Stimulated activated CD4-positive, alpha-beta T cell treated with anti-CD3 and anti-CD28 coated beads, Interleukin-1b, Interleukin-23, amount 100 ng/mL, for 48 hours (primary cell): ENCODE measurements at regions not wholly inside any gene's neighbourhood (a gene's known extent, or its start where the extent isn't known, plus 50 kb on each side); places are given as distances from the start of the nearest gene placed in this dataset.

Source experiments
- DNase-seq: peaks from one replicate; pipeline ENCODE4 v3.0.0-alpha.2; 2020

DNA sequence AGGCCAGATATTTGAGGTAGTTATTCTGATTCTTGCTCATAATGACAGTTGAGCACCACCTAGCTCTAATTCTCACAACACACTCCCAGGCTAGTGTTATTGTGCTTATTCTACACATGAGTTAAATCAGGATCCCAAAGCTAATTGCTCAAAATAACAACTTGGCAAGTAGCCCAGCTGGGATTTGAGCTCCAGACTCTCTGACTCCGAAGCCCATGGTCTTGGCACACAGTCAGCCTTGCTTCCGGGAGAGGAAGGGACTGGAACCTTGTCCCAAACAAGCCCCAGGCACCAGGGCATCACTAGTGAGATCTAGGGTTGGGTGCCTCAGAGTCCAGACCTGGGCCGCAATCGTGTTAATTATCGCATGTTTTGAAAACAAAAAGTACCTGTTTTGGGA is 101.4 kb downstream of the GPAM start:
- DNase-seq = no peak

DNA sequence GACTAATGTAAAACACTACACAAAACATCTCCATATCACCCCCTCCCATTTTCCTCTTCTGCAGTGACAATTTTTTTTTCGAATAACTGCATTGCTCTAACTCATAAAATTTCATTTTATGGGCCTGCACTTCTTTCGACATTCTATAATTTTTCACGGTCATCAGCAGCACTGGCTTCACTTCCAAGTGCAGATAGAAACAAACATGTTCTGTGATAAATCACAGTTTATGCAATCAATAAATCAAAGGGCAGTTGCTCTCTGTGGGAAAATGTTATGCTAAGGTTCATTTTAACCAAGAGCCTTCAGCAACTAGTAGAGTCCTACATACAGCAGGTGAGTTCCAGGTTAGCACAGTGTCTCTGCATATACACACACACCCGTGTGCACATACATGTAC is 100.1 kb downstream of the GPAM start:
- no peak for DNase-seq

- no peak for DNase-seq
Observed at GRCh38 chr10:112087953-112088456, 95.6 kb downstream of the GPAM start.

DNA sequence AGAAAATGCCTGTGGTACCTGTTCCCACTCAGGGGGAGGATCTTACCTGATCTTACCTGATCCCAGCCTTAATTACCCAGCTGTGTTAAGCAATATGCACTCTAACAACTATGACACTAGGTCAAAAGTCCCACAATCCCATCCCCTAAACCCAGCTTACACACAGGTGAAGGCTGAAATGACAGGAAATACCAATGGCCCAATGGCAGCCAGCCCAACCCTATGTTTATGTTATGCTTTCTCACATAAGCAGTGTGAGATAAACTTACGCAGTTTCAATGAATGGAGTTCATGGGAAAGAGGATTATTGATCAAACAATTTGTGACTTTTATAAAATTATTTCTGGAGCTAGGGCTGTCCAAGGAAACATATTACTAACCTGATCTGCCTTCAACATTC is 91.9 kb downstream of the GPAM start:
- DNase-seq = no peak

- DNase-seq = no peak
Observed at GRCh38 chr10:112092519-112092918, 91.0 kb downstream of the GPAM start.

DNA sequence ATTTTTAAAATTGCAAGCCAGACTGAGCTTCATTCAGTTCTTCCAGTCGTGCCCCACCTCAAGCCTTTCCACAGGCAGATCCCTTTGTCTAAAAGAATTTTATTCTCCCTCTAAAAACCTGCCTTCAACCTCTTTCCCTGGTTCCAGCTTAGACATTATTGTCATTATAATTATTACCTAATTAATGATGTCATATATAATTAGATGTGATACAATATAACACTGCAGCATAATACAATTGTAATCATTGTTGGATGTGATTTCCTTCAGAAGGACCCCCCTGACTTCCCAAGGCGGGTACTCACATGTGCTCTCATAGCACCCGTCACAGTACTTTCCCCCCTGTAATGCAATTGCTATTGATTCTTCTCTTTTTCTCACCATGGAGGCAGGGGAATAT is 88.6 kb downstream of the GPAM start:
- DNase-seq = no peak

DNA sequence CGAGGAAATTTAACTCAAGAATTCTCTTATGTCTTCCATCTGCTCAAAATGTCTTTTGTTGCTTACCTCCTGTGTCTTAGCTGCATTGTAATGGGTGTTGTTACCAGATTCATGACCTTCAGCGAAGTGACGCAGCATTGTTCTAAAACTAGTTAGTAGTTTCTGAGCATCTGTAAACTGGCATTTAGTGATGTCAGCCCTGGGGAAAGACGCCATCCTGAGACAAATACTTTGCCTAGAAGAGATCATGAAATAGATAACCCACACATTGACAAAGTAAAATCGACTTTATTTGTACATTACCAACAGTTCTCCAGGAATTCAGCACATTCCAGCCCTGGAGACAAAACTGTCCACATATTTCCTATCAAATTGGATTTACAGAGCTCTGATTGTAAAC is 87.8 kb downstream of the GPAM start:
- DNase-seq = no peak

DNA sequence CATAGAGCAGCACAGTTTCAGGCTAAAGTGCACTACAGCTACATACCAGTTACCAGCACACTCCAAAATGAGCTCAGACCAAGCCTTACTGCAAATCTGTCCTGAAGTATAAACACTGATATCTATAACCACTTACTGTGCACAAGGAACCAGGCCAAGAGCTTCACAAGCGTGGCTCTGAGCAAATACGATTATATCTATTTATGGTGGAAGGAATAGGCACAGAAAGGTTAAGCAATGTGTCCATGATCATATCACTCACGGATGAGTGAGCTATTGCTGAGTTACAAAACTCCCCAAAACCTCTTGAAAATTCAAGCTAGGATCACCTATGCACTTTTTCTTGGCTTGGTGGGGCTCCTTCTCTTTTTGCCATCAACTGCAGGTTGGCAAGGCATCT is 84.9 kb downstream of the GPAM start:
- no peak for DNase-seq
